Limb (tissue), 2 donors: ENCODE measurements at regions not wholly inside any gene's neighbourhood (a gene's known extent, or its start where the extent isn't known, plus 50 kb on each side); places are given as distances from the start of the nearest gene placed in this dataset.
"Not testable (repeated sequence)": the region's sequence is repeated elsewhere in the genome, so short reads cannot be mapped to it uniquely, and the experiment has no call there.

ENCODE experiments used
- DNase-seq, 2 donors: peaks; one replicate each; pipeline ENCODE4 v3.0.0-alpha.2; 2016; ENCODE audit errors: extremely low spot score in 2 of 2

GRCh38 chrX:76774912-76775311 lies 347.4 kb downstream of the MAGEE1 start:
- not testable (repeated sequence) for DNase-seq

GRCh38 chrX:76796311-76796710 lies 368.8 kb downstream of the MAGEE1 start:
- DNase-seq = no peak

GRCh38 chrX:76802708-76803107 lies 375.2 kb downstream of the MAGEE1 start:
- DNase-seq = no peak

GRCh38 chrX:76815754-76816153 lies 388.2 kb downstream of the MAGEE1 start:
- DNase-seq = no peak

GRCh38 chrX:76817279-76817678 lies 389.8 kb downstream of the MAGEE1 start:
- DNase-seq = not testable (repeated sequence)

GRCh38 chrX:76821276-76821675 lies 393.8 kb downstream of the MAGEE1 start:
- DNase-seq = no peak

GRCh38 chrX:76827672-76828071 lies 400.2 kb downstream of the MAGEE1 start:
- no peak for DNase-seq

- DNase-seq = not testable (repeated sequence)
These were observed 413.4 kb downstream of the MAGEE1 start for GRCh38 chrX:76840902-76841301.

- no peak for DNase-seq
These were observed 423.3 kb downstream of the MAGEE1 start for GRCh38 chrX:76850851-76851250.

GRCh38 chrX:76862509-76862908 lies 435.0 kb downstream of the MAGEE1 start:
- no peak for DNase-seq

- no peak for DNase-seq
These were observed 466.4 kb downstream of the MAGEE1 start for GRCh38 chrX:76893930-76894329.

- no peak for DNase-seq
These were observed 488.3 kb downstream of the MAGEE1 start for GRCh38 chrX:76915836-76916235.

GRCh38 chrX:76918033-76918432 lies 490.5 kb downstream of the MAGEE1 start:
- DNase-seq = no peak

GRCh38 chrX:76919761-76920160 lies 492.3 kb downstream of the MAGEE1 start:
- DNase-seq = no peak

- no peak for DNase-seq
These were observed 493.1 kb downstream of the MAGEE1 start for GRCh38 chrX:76920607-76921006.

- DNase-seq = no peak
These were observed 493.7 kb downstream of the MAGEE1 start for GRCh38 chrX:76921176-76921575.

GRCh38 chrX:76922100-76922499 lies 494.6 kb downstream of the MAGEE1 start:
- no peak for DNase-seq

- DNase-seq = not testable (repeated sequence)
These were observed 497.1 kb downstream of the MAGEE1 start for GRCh38 chrX:76924616-76925015.

- DNase-seq = no peak
These were observed 504.0 kb downstream of the MAGEE1 start for GRCh38 chrX:76931518-76931917.

GRCh38 chrX:76957485-76957884 lies 489.7 kb upstream of the FGF16 start:
- no peak for DNase-seq

GRCh38 chrX:76971393-76972376 lies 475.5 kb upstream of the FGF16 start:
- DNase-seq = no peak

- no peak for DNase-seq
These were observed 469.7 kb upstream of the FGF16 start for GRCh38 chrX:76977452-76977851.

- no peak for DNase-seq
These were observed 459.8 kb upstream of the FGF16 start for GRCh38 chrX:76987381-76987780.
